ENCODE measurements at regions not wholly inside any gene's neighbourhood (a gene's known extent, or its start where the extent isn't known, plus 50 kb on each side); places are given as distances from the start of the nearest gene placed in this dataset.

DNA sequence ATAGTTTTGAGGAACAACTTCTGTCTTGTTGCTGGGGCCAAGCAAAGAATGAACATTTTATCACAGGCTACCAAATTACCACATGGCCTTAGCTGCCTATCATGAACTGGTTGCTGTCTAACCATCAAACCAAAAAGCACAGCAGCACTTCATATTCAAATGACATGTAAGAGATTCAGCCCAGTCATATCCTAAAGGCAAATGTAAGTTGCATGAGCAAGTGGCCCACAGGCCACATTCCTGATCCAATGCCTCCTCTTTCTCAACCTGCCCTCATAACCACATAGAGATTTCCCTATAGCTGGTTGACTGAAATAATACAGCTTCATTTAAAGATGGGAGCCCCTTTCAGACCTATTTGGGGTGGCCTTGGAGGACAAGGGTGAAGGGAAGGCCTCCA lies 572.3 kb downstream of the IRS1 start:
- Histone ChIP-seq H3K4me2 (no peak overlapping the region), H3K9ac (no peak overlapping the region), H3K4me3 (no peak overlapping the region), H3K4me1 (no peaks in the 10 kb centered on the region), H3K27me3 (no peaks in the 10 kb centered on the region), H3K36me3 (no peaks in the 10 kb centered on the region), H4K20me1 (no peaks in the 10 kb centered on the region), H3K27ac (no peak overlapping the region), H3K9me3 (no peaks in the 10 kb centered on the region)
- no peak for TF ChIP-seq Cebpa-rat (IDR thresholded peaks at IDR 0.05)

DNA sequence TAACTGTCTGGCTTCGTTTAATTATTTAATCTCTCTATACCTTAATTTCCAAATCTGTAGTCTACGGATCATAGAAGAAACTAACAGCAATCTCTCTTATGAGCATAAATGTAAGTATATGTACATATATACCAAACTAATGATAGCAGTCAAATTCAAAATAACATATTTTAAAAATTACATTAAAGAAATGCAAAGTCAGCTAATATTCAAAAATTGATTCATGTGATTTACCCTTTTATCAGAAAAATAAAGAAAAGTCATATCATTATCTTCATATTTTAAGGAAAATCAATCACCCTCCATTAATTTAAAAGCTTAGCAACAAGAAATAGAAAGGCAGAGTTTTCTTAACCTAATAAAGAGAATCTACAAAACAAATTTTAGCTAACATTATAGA lies 575.9 kb downstream of the IRS1 start:
- no peaks in the 10 kb centered on the region for H3K36me3 ChIP-seq
- no peak overlapping the region for H3K9ac ChIP-seq
- no peaks in the 10 kb centered on the region for H3K9me3 ChIP-seq
- no peak overlapping the region for H3K4me2 ChIP-seq
- no peak for TF ChIP-seq Cebpa-rat (IDR thresholded peaks at IDR 0.05)
- H3K27ac ChIP-seq, result no peak overlapping the region
- no peak overlapping the region for H3K4me3 ChIP-seq
- no peaks in the 10 kb centered on the region for H3K4me1 ChIP-seq
- no peaks in the 10 kb centered on the region for H3K27me3 ChIP-seq
- no peaks in the 10 kb centered on the region for H4K20me1 ChIP-seq

DNA sequence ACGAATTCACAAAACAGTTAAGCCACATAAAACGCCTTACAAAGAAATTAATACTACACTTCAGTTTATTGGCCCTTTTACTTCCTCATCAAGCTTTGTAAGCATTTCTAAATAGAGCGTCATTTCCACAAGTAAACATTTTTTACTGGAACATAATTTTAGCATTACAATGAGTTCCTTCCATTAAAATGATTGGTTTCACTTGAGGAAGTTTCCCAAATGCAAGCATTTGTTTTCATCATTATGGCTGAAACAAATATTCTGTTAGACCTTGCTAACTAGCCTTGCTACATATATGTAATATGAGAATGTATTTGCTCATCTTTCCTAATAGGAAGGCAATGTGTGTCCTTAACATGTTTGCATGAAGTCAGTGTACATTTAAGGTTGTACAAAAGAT lies 579.1 kb downstream of the IRS1 start:
- no peak for TF ChIP-seq Cebpa-rat (IDR thresholded peaks at IDR 0.05)
- Histone ChIP-seq H3K4me2 (no peak overlapping the region), H3K27me3 (no peaks in the 10 kb centered on the region), H3K9me3 (no peaks in the 10 kb centered on the region), H3K36me3 (no peaks in the 10 kb centered on the region), H4K20me1 (no peaks in the 10 kb centered on the region), H3K9ac (no peak overlapping the region), H3K27ac (no peak overlapping the region), H3K4me1 (no peaks in the 10 kb centered on the region), H3K4me3 (no peak overlapping the region)

DNA sequence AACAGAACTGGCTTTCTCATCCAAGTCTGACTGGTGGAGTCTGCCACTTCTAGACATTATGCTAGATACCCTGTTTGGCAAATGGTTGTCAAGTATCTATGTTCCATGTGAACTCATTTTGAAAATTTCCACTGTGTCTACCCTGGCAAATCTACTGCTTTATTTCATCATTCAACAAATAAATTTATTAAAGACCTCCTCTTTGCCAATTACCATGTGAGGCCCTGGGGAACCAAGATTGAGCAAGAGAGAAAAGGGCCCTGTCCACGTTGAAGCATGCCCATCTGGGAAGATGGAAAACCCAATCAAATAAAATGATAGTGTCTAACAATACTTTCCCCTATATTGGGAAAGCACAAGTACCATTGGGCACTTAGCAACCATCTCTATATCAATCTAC lies 582.4 kb downstream of the IRS1 start:
- Histone ChIP-seq H3K27ac (no peak overlapping the region), H4K20me1 (no peaks in the 10 kb centered on the region), H3K4me2 (no peak overlapping the region), H3K27me3 (no peaks in the 10 kb centered on the region), H3K4me3 (no peak overlapping the region), H3K9me3 (no peaks in the 10 kb centered on the region), H3K36me3 (no peaks in the 10 kb centered on the region), H3K4me1 (no peaks in the 10 kb centered on the region), H3K9ac (no peak overlapping the region)
- no peak for TF ChIP-seq Cebpa-rat (IDR thresholded peaks at IDR 0.05)

DNA sequence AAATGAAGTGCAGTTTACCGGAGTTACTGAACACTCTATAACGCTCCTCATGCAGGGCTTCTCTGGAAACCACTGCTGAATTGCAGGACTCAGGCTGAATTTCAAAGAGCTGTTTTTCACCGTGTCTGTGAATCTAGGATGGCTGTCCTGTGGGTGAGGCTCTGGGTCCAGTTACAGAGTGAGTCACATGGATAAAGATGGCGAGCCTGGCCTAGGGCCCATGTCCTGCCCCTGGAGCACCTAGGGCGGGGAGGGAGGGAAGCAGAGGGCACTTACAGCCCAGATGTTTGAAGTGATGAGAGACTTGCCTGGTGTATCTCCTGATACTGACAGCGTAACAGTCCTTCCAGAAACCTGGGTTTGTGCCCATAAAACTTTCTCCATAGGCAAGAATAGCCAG lies 583.0 kb downstream of the IRS1 start:
- H3K27ac ChIP-seq, result no peak overlapping the region
- no peaks in the 10 kb centered on the region for H4K20me1 ChIP-seq
- H3K27me3 ChIP-seq, result no peaks in the 10 kb centered on the region
- H3K9ac ChIP-seq, result no peak overlapping the region
- H3K4me3 ChIP-seq, result no peak overlapping the region
- H3K9me3 ChIP-seq, result no peaks in the 10 kb centered on the region
- TF ChIP-seq Cebpa-rat (IDR thresholded peaks at IDR 0.05), result no peak
- no peaks in the 10 kb centered on the region for H3K4me1 ChIP-seq
- no peak overlapping the region for H3K4me2 ChIP-seq
- no peaks in the 10 kb centered on the region for H3K36me3 ChIP-seq

DNA sequence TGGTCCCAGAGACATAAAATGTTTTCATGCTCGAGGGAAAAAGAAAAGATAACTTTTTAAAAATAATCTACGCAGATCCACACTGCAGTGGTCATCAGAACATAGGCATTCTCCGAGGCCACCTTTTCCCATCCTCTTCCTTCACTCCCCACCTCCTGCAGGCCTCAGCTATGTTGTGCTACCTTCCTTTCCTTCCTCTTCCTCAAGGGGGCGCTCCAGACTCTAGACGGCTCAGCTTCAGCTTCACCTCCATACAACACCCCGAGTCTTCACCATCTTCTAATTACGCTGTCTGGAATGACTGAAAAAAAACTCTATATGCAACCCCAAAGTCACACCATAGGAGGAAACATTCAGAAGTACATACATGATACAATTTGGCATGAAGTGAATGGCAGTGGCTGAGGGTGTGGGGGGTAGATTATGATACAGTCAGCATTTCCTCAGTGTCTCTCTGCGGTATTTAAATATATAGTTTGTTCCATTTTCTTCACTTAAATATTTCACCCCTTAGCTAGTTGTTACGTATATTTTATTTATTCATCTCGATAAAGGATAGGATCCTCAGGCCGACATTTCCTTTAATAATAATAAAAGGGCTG lies 583.6 kb downstream of the IRS1 start:
- TF ChIP-seq Cebpa-rat (IDR thresholded peaks at IDR 0.05), result no peak
- H3K4me3 ChIP-seq, result no peak overlapping the region
- H3K4me2 ChIP-seq, result no peak overlapping the region
- H3K4me1 ChIP-seq, result no peaks in the 10 kb centered on the region
- no peaks in the 10 kb centered on the region for H3K9me3 ChIP-seq
- H3K9ac ChIP-seq, result no peak overlapping the region
- H4K20me1 ChIP-seq, result no peaks in the 10 kb centered on the region
- H3K27me3 ChIP-seq, result no peaks in the 10 kb centered on the region
- H3K36me3 ChIP-seq, result no peaks in the 10 kb centered on the region
- no peak overlapping the region for H3K27ac ChIP-seq

DNA sequence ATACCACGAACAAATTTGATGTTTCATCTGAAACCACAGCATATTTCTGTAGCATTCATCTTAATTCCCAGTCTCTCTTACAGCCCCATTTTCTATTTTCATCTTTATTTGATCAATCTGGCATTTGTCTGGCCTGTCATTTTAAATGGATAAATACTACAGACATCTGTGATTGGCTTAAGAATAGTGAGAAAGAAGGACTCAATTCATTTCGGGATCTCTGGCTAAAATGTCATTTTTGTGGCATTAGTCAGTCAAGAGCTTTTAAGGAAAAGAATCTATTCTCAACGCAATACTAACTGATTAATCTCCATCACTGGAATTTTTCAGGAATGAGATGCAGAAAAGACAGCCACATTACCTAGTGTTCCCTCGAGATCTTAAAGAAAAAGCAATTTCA lies 585.9 kb downstream of the IRS1 start:
- Histone ChIP-seq H3K4me2 (no peak overlapping the region), H3K4me1 (no peaks in the 10 kb centered on the region), H3K36me3 (no peaks in the 10 kb centered on the region), H3K4me3 (no peak overlapping the region), H3K27ac (no peak overlapping the region), H4K20me1 (no peaks in the 10 kb centered on the region), H3K9ac (no peak overlapping the region), H3K9me3 (no peaks in the 10 kb centered on the region), H3K27me3 (no peaks in the 10 kb centered on the region)
- no peak for TF ChIP-seq Cebpa-rat (IDR thresholded peaks at IDR 0.05)

DNA sequence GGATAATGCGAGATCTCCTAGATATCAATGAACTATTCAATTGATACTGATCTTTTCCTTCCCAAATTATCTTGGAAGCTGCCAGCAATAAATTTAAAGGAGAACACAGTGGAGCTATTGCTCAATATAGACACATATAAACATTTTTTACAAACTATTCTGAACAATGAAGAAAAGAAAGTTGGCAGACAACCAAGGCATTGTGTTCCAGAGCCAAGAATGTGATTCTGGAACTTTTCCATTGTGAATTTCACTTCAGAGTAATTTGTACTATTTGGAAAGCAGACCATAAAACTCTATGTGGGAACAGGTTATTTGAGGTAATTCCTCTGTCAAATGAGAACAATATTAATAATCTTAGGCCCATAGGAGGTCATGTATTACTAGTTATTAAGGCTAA lies 588.2 kb downstream of the IRS1 start:
- H3K9me3 ChIP-seq, result no peaks in the 10 kb centered on the region
- TF ChIP-seq Cebpa-rat (IDR thresholded peaks at IDR 0.05), result no peak
- H3K4me1 ChIP-seq, result no peaks in the 10 kb centered on the region
- no peak overlapping the region for H3K27ac ChIP-seq
- H3K4me2 ChIP-seq, result no peak overlapping the region
- no peaks in the 10 kb centered on the region for H3K36me3 ChIP-seq
- H4K20me1 ChIP-seq, result no peaks in the 10 kb centered on the region
- no peak overlapping the region for H3K4me3 ChIP-seq
- H3K9ac ChIP-seq, result no peak overlapping the region
- no peaks in the 10 kb centered on the region for H3K27me3 ChIP-seq

DNA sequence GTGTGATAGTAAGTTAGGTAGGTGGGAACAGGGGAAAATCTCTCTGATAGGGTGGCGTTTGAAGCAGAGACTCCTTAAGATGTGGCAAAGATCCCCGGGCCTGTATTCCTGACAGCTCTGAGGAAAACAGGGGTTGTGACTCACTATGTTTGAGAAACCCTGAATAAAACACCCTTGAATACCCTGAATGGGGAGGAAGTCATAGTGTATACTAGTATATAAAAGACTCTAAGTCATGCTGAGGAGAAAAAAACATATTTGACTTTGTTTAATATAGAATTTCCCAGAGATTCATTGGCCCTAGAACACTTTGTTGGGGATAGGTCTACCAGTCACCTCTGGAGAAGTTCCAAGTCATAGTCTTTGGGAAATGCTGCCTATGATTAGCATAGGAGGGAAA lies 590.9 kb downstream of the IRS1 start:
- Histone ChIP-seq H3K9ac (no peak overlapping the region), H3K4me2 (no peak overlapping the region)

DNA sequence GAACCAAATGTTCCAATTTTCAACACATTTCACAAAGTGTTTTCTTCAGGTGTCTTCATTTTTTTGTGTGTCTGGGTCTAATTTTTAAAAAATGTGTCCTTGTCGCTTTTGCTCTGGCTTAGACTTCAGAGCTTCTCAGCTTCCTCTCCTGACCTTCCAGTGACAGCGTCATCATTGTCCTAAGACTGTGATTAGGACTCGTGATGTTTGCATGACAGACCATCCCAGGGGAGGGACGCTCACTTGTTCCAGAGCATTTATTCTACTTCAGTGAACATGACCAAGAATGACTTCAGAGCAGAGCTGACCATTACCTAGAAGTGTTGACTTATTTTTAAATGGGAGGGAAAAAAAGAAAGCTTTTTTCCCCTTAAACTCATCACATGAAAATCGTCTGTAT lies 591.9 kb downstream of the IRS1 start:
- H3K9me3 ChIP-seq, result no peaks in the 10 kb centered on the region
- H3K4me2 ChIP-seq, result no peak overlapping the region
- H3K4me1 ChIP-seq, result no peaks in the 10 kb centered on the region
- H3K9ac ChIP-seq, result no peak overlapping the region
- H3K27ac ChIP-seq, result no peak overlapping the region
- H3K4me3 ChIP-seq, result no peak overlapping the region
- no peaks in the 10 kb centered on the region for H4K20me1 ChIP-seq
- H3K27me3 ChIP-seq, result no peaks in the 10 kb centered on the region
- TF ChIP-seq Cebpa-rat (IDR thresholded peaks at IDR 0.05), result no peak
- no peaks in the 10 kb centered on the region for H3K36me3 ChIP-seq

More for the DNA sequence above, 590.9 kb downstream of the IRS1 start:
- Histone ChIP-seq H3K36me3 (no peaks in the 10 kb centered on the region), H4K20me1 (no peaks in the 10 kb centered on the region), H3K27ac (no peak overlapping the region), H3K4me3 (no peak overlapping the region), H3K27me3 (no peaks in the 10 kb centered on the region), H3K9me3 (no peaks in the 10 kb centered on the region), H3K4me1 (no peaks in the 10 kb centered on the region)
- no peak for TF ChIP-seq Cebpa-rat (IDR thresholded peaks at IDR 0.05)

DNA sequence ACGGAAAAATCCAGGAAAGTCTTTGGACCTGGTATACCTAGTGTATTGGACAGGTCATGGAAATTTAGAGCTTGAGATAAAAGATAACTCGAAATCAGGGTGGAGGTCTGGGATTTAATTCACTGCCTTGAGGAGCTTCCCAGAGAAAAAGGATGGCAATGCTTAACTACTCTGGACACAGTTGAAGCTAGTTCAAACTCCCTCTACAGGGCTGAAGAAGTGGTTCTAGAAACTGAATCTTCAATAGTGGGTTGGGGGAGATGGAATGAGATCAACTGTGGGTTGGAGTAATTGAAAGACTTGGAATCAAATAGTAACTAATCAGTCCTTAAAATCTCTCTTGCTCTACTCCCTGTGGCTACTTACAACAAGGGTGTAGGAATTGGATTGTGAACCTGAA lies 600.1 kb downstream of the IRS1 start:
- no peak for TF ChIP-seq Cebpa-rat (IDR thresholded peaks at IDR 0.05)
- no peak overlapping the region for H3K4me2 ChIP-seq
- no peaks in the 10 kb centered on the region for H3K36me3 ChIP-seq
- H3K4me3 ChIP-seq, result no peak overlapping the region
- no peak overlapping the region for H3K27ac ChIP-seq
- H3K4me1 ChIP-seq, result no peaks in the 10 kb centered on the region
- no peaks in the 10 kb centered on the region for H3K9me3 ChIP-seq
- H4K20me1 ChIP-seq, result no peaks in the 10 kb centered on the region
- no peak overlapping the region for H3K9ac ChIP-seq
- no peaks in the 10 kb centered on the region for H3K27me3 ChIP-seq
